CD4-positive, alpha-beta T cell treated with Interleukin-15 for 1 hour (primary cell): ENCODE measurements at regions not wholly inside any gene's neighbourhood (a gene's known extent, or its start where the extent isn't known, plus 50 kb on each side); places are given as distances from the start of the nearest gene placed in this dataset.

ENCODE experiments used
- DNase-seq: peaks from one replicate; pipeline ENCODE4 v3.0.0-alpha.2; 2020

GRCh38 chr6:156028335-156029131 is 572.9 kb upstream of the NOX3 start:
- no peak for DNase-seq

GRCh38 chr6:156027248-156027626 is 571.6 kb upstream of the NOX3 start:
- DNase-seq, result no peak

- DNase-seq, result no peak
Measured at GRCh38 chr6:156026486-156027247, 571.0 kb upstream of the NOX3 start.

- no peak for DNase-seq
Measured at GRCh38 chr6:156024339-156024738, 568.7 kb upstream of the NOX3 start.

- DNase-seq, result no peak
Measured at GRCh38 chr6:156021746-156022396, 566.2 kb upstream of the NOX3 start.

GRCh38 chr6:156017838-156018237 is 562.2 kb upstream of the NOX3 start:
- no peak for DNase-seq

GRCh38 chr6:156016186-156016976 is 560.7 kb upstream of the NOX3 start:
- DNase-seq, result no peak

- DNase-seq, result no peak
Measured at GRCh38 chr6:156013155-156013554, 557.5 kb upstream of the NOX3 start.

- DNase-seq, result no peak
Measured at GRCh38 chr6:156009656-156010055, 554.0 kb upstream of the NOX3 start.

GRCh38 chr6:156004796-156005195 is 549.2 kb upstream of the NOX3 start:
- no peak for DNase-seq

- no peak for DNase-seq
Measured at GRCh38 chr6:155996151-155996550, 540.5 kb upstream of the NOX3 start.

GRCh38 chr6:155995281-155995680 is 539.6 kb upstream of the NOX3 start:
- no peak for DNase-seq

- DNase-seq, result no peak
Measured at GRCh38 chr6:155994086-155994485, 538.4 kb upstream of the NOX3 start.

- DNase-seq, result no peak
Measured at GRCh38 chr6:155993240-155993639, 537.6 kb upstream of the NOX3 start.

GRCh38 chr6:155985660-155986138 is 530.1 kb upstream of the NOX3 start:
- no peak for DNase-seq

- no peak for DNase-seq
Measured at GRCh38 chr6:155980768-155981079, 525.1 kb upstream of the NOX3 start.

- no peak for DNase-seq
Measured at GRCh38 chr6:155980014-155980767, 524.6 kb upstream of the NOX3 start.

GRCh38 chr6:155975506-155975905 is 519.9 kb upstream of the NOX3 start:
- DNase-seq, result no peak

GRCh38 chr6:155974811-155975323 is 519.2 kb upstream of the NOX3 start:
- DNase-seq, result no peak

- DNase-seq, result no peak
Measured at GRCh38 chr6:155974359-155974758, 518.7 kb upstream of the NOX3 start.

- DNase-seq, result no peak
Measured at GRCh38 chr6:155970876-155971708, 515.5 kb upstream of the NOX3 start.
